T-helper 1 cell treated with Interleukin-12 subunit alpha and Interleukin-12 subunit beta and Interleukin-4 antibody, amounts not matched to agents 30 μg/mL and 1 μg/mL, for 36 hours (primary cell): ENCODE measurements at regions not wholly inside any gene's neighbourhood (a gene's known extent, or its start where the extent isn't known, plus 50 kb on each side); places are given as distances from the start of the nearest gene placed in this dataset.
A peak's percentile ranks its signal among the peaks of the same experiment; 100 is the strongest.

Experiments used
- H3K27ac Mint-ChIP-seq: one replicate; pipeline ENCODE4 v1.8.0; 2021; ENCODE audit warnings: mild to moderate bottlenecking, mixed read lengths
- H3K27me3 Mint-ChIP-seq: one replicate; pipeline ENCODE4 v1.8.0; 2021; ENCODE audit warnings: low read depth, mixed read lengths
- H3K36me3 Mint-ChIP-seq: one replicate; pipeline ENCODE4 v1.8.0; 2021; ENCODE audit warnings: low read depth, mixed read lengths
- H3K4me1 Mint-ChIP-seq: one replicate; pipeline ENCODE4 v1.8.0; 2021; ENCODE audit warnings: low read depth, mixed read lengths
- H3K4me3 Mint-ChIP-seq: one replicate; pipeline ENCODE4 v1.8.0; 2021; ENCODE audit warnings: mild to moderate bottlenecking, moderate library complexity, mixed read lengths
- H3K9me3 Mint-ChIP-seq: one replicate; pipeline ENCODE4 v1.8.0; 2021; ENCODE audit warnings: mixed read lengths

GRCh38 chr5:65068410-65068809 is 299.7 kb downstream of the CWC27 start:
- Mint-ChIP-seq H3K9me3 (no peaks in the 10 kb centered on the region), H3K4me3 (no peak overlapping the region), H3K27ac (no peak overlapping the region), H3K27me3 (peaks cover 18% of the 10 kb centered on the region), H3K4me1 (no peaks in the 10 kb centered on the region), H3K36me3 (no peaks in the 10 kb centered on the region)

GRCh38 chr5:65070026-65070425 is 301.3 kb downstream of the CWC27 start:
- no peaks in the 10 kb centered on the region for H3K36me3 Mint-ChIP-seq
- no peak overlapping the region for H3K4me3 Mint-ChIP-seq
- peaks cover 10% of the 10 kb centered on the region for H3K27me3 Mint-ChIP-seq
- H3K27ac Mint-ChIP-seq, result no peak overlapping the region
- H3K4me1 Mint-ChIP-seq, result no peaks in the 10 kb centered on the region
- H3K9me3 Mint-ChIP-seq, result no peaks in the 10 kb centered on the region

- H3K4me1 Mint-ChIP-seq, result peaks cover 8% of the 10 kb centered on the region
- H3K9me3 Mint-ChIP-seq, result no peaks in the 10 kb centered on the region
- H3K27ac Mint-ChIP-seq, result no peak overlapping the region
- peaks cover 4% of the 10 kb centered on the region for H3K27me3 Mint-ChIP-seq
- no peaks in the 10 kb centered on the region for H3K36me3 Mint-ChIP-seq
- no peak overlapping the region for H3K4me3 Mint-ChIP-seq
Measured at GRCh38 chr5:65072850-65073249, 304.1 kb downstream of the CWC27 start.

- Mint-ChIP-seq H3K4me1 (peaks cover 8% of the 10 kb centered on the region), H3K36me3 (no peaks in the 10 kb centered on the region), H3K4me3 (no peak overlapping the region), H3K27me3 (peaks cover 8% of the 10 kb centered on the region), H3K27ac (no peak overlapping the region), H3K9me3 (no peaks in the 10 kb centered on the region)
Measured at GRCh38 chr5:65073250-65073661, 304.5 kb downstream of the CWC27 start.

- no peak overlapping the region for H3K4me3 Mint-ChIP-seq
Measured at GRCh38 chr5:65075623-65076250, 307.0 kb downstream of the CWC27 start.

GRCh38 chr5:65076251-65076869 is 307.6 kb downstream of the CWC27 start:
- no peaks in the 10 kb centered on the region for H3K9me3 Mint-ChIP-seq
- peaks cover 20% of the 10 kb centered on the region for H3K27me3 Mint-ChIP-seq
- peak overlapping the region; percentile 1 for H3K27ac Mint-ChIP-seq
- no peak overlapping the region for H3K4me3 Mint-ChIP-seq
- H3K36me3 Mint-ChIP-seq, result no peaks in the 10 kb centered on the region
- peaks cover 10% of the 10 kb centered on the region for H3K4me1 Mint-ChIP-seq

More at GRCh38 chr5:65075623-65076250, 307.0 kb downstream of the CWC27 start:
- Mint-ChIP-seq H3K27ac (no peak overlapping the region), H3K36me3 (no peaks in the 10 kb centered on the region), H3K27me3 (peaks cover 20% of the 10 kb centered on the region), H3K4me1 (peaks cover 10% of the 10 kb centered on the region), H3K9me3 (no peaks in the 10 kb centered on the region)

GRCh38 chr5:65077653-65078052 is 308.9 kb downstream of the CWC27 start:
- no peaks in the 10 kb centered on the region for H3K9me3 Mint-ChIP-seq
- H3K27ac Mint-ChIP-seq, result no peak overlapping the region
- no peaks in the 10 kb centered on the region for H3K36me3 Mint-ChIP-seq
- H3K27me3 Mint-ChIP-seq, result peaks cover 20% of the 10 kb centered on the region
- peaks cover 10% of the 10 kb centered on the region for H3K4me1 Mint-ChIP-seq
- H3K4me3 Mint-ChIP-seq, result no peak overlapping the region

- H3K4me3 Mint-ChIP-seq, result no peak overlapping the region
- no peaks in the 10 kb centered on the region for H3K36me3 Mint-ChIP-seq
- H3K27me3 Mint-ChIP-seq, result peaks cover 20% of the 10 kb centered on the region
- H3K4me1 Mint-ChIP-seq, result peaks cover 10% of the 10 kb centered on the region
- no peaks in the 10 kb centered on the region for H3K9me3 Mint-ChIP-seq
- no peak overlapping the region for H3K27ac Mint-ChIP-seq
Measured at GRCh38 chr5:65078331-65078730, 309.6 kb downstream of the CWC27 start.

GRCh38 chr5:65081071-65081470 is 312.3 kb downstream of the CWC27 start:
- H3K9me3 Mint-ChIP-seq, result no peaks in the 10 kb centered on the region
- peaks cover 10% of the 10 kb centered on the region for H3K4me1 Mint-ChIP-seq
- no peaks in the 10 kb centered on the region for H3K36me3 Mint-ChIP-seq
- peaks cover 20% of the 10 kb centered on the region for H3K27me3 Mint-ChIP-seq
- H3K27ac Mint-ChIP-seq, result no peak overlapping the region
- H3K4me3 Mint-ChIP-seq, result no peak overlapping the region

GRCh38 chr5:65084795-65085515 is 316.2 kb downstream of the CWC27 start:
- Mint-ChIP-seq H3K9me3 (no peaks in the 10 kb centered on the region), H3K27me3 (peaks cover 9% of the 10 kb centered on the region), H3K4me3 (no peak overlapping the region), H3K36me3 (no peaks in the 10 kb centered on the region), H3K4me1 (peaks cover 1% of the 10 kb centered on the region), H3K27ac (no peak overlapping the region)

- H3K27ac Mint-ChIP-seq, result no peak overlapping the region
- H3K4me1 Mint-ChIP-seq, result no peaks in the 10 kb centered on the region
- H3K9me3 Mint-ChIP-seq, result no peaks in the 10 kb centered on the region
- H3K27me3 Mint-ChIP-seq, result peaks cover 6% of the 10 kb centered on the region
- H3K36me3 Mint-ChIP-seq, result no peaks in the 10 kb centered on the region
- no peak overlapping the region for H3K4me3 Mint-ChIP-seq
Measured at GRCh38 chr5:65085516-65085850, 316.8 kb downstream of the CWC27 start.

- Mint-ChIP-seq H3K4me1 (no peaks in the 10 kb centered on the region), H3K27ac (no peak overlapping the region), H3K27me3 (peaks cover 6% of the 10 kb centered on the region), H3K4me3 (no peak overlapping the region), H3K36me3 (no peaks in the 10 kb centered on the region), H3K9me3 (no peaks in the 10 kb centered on the region)
Measured at GRCh38 chr5:65086234-65086890, 317.6 kb downstream of the CWC27 start.

- peaks cover 6% of the 10 kb centered on the region for H3K27me3 Mint-ChIP-seq
- H3K4me3 Mint-ChIP-seq, result no peak overlapping the region
- no peak overlapping the region for H3K27ac Mint-ChIP-seq
- H3K9me3 Mint-ChIP-seq, result no peaks in the 10 kb centered on the region
- no peaks in the 10 kb centered on the region for H3K4me1 Mint-ChIP-seq
- H3K36me3 Mint-ChIP-seq, result no peaks in the 10 kb centered on the region
Measured at GRCh38 chr5:65087154-65087553, 318.4 kb downstream of the CWC27 start.

- H3K36me3 Mint-ChIP-seq, result no peaks in the 10 kb centered on the region
- no peak overlapping the region for H3K4me3 Mint-ChIP-seq
- peaks cover 14% of the 10 kb centered on the region for H3K27me3 Mint-ChIP-seq
- H3K27ac Mint-ChIP-seq, result no peak overlapping the region
- H3K4me1 Mint-ChIP-seq, result no peaks in the 10 kb centered on the region
- no peaks in the 10 kb centered on the region for H3K9me3 Mint-ChIP-seq
Measured at GRCh38 chr5:65094279-65094678, 325.5 kb downstream of the CWC27 start.

- Mint-ChIP-seq H3K27ac (no peak overlapping the region), H3K4me3 (no peak overlapping the region), H3K36me3 (no peaks in the 10 kb centered on the region), H3K27me3 (peaks cover 33% of the 10 kb centered on the region), H3K4me1 (peaks cover 13% of the 10 kb centered on the region), H3K9me3 (no peaks in the 10 kb centered on the region)
Measured at GRCh38 chr5:65098393-65098792, 329.7 kb downstream of the CWC27 start.
